Activated CD4-positive, alpha-beta T cell treated with anti-CD3 and anti-CD28 coated beads for 36 hours (primary cell): ENCODE measurements at regions not wholly inside any gene's neighbourhood (a gene's known extent, or its start where the extent isn't known, plus 50 kb on each side); places are given as distances from the start of the nearest gene placed in this dataset.

Source experiments
- ATAC-seq: fragments of 200-7000 bp; cut with Tn5 transposase; one replicate; pipeline ENCODE4 v1.10.0; 2021; ENCODE audit warnings: mild to moderate bottlenecking, moderate library complexity
- CTCF ChIA-PET: fragments of 350-600 bp; sonication (Branson Sonifier 250); formaldehyde crosslinking; loops from one replicate; lab custom pipeline; 2021; ENCODE audit warnings: antibody characterized with exemption; lab: Charles Lee
- POLR2A ChIA-PET: fragments of 350-600 bp; sonication (Branson Sonifier 250); formaldehyde crosslinking; loops from one replicate; lab custom pipeline; 2021; ENCODE audit warnings: antibody characterized with exemption, inconsistent platforms; lab: Charles Lee
- DNase-seq: peaks from one replicate; pipeline ENCODE4 v3.0.0-alpha.2; 2020
- H3K27ac Mint-ChIP-seq: one replicate; pipeline ENCODE4 v1.8.0; 2021; ENCODE audit warnings: mixed read lengths
- H3K27me3 Mint-ChIP-seq: one replicate; pipeline ENCODE4 v1.8.0; 2021; ENCODE audit warnings: mixed read lengths
- H3K36me3 Mint-ChIP-seq: one replicate; pipeline ENCODE4 v1.8.0; 2021; ENCODE audit warnings: low read depth, mixed read lengths
- H3K4me1 Mint-ChIP-seq: one replicate; pipeline ENCODE4 v1.8.0; 2021; ENCODE audit warnings: mixed read lengths
- H3K4me3 Mint-ChIP-seq: one replicate; pipeline ENCODE4 v1.8.0; 2021; ENCODE audit warnings: mild to moderate bottlenecking, moderate library complexity, mixed read lengths
- H3K9me3 Mint-ChIP-seq: one replicate; pipeline ENCODE4 v1.8.0; 2021; ENCODE audit warnings: low read depth, mixed read lengths
- intact Hi-C, 2 experiments: fragments of 100-400 bp; cut with DNase I in 1 of 2; cut with micrococcal nuclease in 1 of 2; formaldehyde crosslinking; loops; one replicate each; pipeline versions ENCODE4 v1.14.2 to v1.15.1; 2022 to 2024; cut with DNase I, micrococcal nuclease

DNA sequence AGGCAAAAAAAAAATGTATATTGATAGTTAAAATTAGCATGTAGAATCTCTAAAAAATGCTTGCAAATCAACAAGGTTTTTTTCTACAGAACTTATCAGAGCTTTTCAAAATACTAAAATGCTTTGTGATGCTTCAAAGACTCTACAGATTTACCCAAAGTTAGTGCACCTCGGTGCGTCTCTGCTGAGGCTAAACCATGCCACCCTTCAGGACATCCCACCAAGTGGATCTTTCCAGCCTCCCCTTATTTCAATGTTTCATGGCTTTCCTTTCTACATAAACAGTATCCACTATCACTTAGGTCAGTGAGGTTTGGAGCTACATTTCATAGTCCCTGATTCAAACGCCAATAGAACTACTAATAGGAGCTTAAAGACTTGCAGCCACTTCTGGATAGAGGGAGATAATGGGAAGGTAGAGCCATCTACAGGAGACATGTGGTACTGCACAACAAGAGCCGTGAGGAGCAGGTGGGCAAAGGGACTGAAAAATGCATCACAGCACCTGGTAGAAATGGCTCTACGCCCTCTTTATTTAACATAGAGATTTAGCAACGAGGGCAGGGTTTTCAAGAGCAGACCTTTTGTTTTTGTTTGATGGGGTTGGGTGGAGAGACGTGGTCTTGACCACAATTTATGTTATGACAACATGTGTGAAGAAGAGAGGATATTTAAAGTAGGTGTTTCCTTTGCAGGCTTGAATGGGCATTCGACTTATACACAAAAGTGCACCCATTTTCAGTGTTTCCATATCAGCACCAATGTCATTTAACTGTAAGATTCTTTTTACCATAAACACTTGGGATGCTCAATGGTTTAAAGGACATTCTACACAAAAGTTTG is 56.1 kb upstream of the SLC35G4 start:
- H3K27ac Mint-ChIP-seq: no peak overlapping the region
- CTCF ChIA-PET: interaction anchor here (0.6 to 2.3 kb wide), 16 partner anchors 9 to 993 kb away, joined by 3 to 18 read pairs (median 4); no protein-coding TSS in a partner anchor
- no peaks in the 10 kb centered on the region for H3K4me1 Mint-ChIP-seq
- ATAC-seq (peak; percentile 61), DNase-seq (peak; percentile 51)
- POLR2A ChIA-PET: no interaction called here
- H3K36me3 Mint-ChIP-seq: no peaks in the 10 kb centered on the region
- no peak overlapping the region for H3K4me3 Mint-ChIP-seq
- H3K9me3 Mint-ChIP-seq: no peaks in the 10 kb centered on the region
- H3K27me3 Mint-ChIP-seq: peaks cover 2% of the 10 kb centered on the region
- intact Hi-C loops: loop anchor here (1.0 to 5.0 kb wide), 5 partner anchors 243 to 1581 kb away; no protein-coding TSS in a partner anchor

DNA sequence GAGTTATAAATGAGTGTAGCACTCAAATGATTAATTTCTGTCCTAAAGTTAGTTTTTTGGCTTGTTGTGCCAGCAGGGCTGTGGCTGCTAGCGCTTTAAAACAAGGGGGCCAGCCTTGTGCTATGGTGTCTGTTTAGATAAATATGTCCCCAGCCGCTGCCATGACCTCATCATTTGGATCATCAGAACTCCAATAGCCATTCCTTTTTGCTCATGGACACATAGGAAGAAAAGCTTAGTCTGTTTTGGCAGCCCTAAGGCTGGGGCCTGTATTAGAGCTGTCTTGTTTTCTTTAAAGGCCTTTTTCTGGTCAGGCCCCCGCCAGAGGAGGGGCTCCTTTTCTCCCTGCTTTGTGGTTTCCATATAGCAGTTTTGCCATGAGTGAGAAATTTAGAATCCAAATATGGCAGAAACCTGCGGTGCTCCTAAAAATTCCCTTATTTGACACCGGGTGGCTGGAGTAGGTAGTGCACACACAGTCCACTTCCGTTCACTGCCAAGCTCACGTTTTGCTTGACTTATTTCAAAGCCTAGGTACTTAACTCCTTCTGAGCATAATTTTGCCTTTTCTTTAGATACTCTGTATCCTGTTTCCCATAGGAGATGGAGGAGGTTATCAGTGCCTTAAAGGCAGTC is 60.4 kb upstream of the SLC35G4 start:
- H3K27ac Mint-ChIP-seq: no peak overlapping the region
- ATAC-seq: no peak
- H3K27me3 Mint-ChIP-seq: no peaks in the 10 kb centered on the region
- no peaks in the 10 kb centered on the region for H3K36me3 Mint-ChIP-seq
- ChIA-PET CTCF (interaction anchor here (0.8 to 0.9 kb wide), 2 partner anchors 13 to 591 kb away, joined by 4 to 5 read pairs; no protein-coding TSS in a partner anchor), POLR2A (no interaction called here)
- peaks cover 3% of the 10 kb centered on the region for H3K9me3 Mint-ChIP-seq
- no peak for DNase-seq
- intact Hi-C loops: no loop called here
- no peaks in the 10 kb centered on the region for H3K4me1 Mint-ChIP-seq
- no peak overlapping the region for H3K4me3 Mint-ChIP-seq

DNA sequence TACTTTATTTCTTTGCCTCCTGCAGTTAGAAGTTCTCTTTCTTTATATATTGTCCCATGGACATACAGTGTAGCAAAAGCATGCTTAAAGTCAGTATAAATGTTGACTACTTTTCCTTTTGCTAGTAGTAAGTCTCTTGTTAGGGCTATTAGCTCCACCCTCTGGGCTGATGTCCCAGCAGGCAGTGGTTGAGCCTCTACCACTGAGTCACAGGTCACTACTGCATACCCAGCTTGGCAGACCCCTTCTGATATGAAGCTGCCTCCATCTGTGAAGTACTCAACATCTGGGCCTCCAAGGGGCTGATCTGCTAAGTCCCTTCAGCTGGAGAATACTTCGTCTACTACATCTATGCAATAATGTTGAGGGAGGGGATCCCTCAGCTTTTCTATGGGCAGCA is 61.0 kb upstream of the SLC35G4 start:
- CTCF ChIA-PET: interaction anchor here (0.9 kb wide), 1 partner anchor 14 kb away, joined by 4 read pairs; no protein-coding TSS in a partner anchor
- H3K27me3 Mint-ChIP-seq: no peaks in the 10 kb centered on the region
- intact Hi-C loops: no loop called here
- no peak for DNase-seq
- no peaks in the 10 kb centered on the region for H3K36me3 Mint-ChIP-seq
- H3K4me3 Mint-ChIP-seq: no peak overlapping the region
- peaks cover 7% of the 10 kb centered on the region for H3K9me3 Mint-ChIP-seq
- H3K27ac Mint-ChIP-seq: no peak overlapping the region
- H3K4me1 Mint-ChIP-seq: no peaks in the 10 kb centered on the region
- no peak for ATAC-seq
- POLR2A ChIA-PET: no interaction called here

DNA sequence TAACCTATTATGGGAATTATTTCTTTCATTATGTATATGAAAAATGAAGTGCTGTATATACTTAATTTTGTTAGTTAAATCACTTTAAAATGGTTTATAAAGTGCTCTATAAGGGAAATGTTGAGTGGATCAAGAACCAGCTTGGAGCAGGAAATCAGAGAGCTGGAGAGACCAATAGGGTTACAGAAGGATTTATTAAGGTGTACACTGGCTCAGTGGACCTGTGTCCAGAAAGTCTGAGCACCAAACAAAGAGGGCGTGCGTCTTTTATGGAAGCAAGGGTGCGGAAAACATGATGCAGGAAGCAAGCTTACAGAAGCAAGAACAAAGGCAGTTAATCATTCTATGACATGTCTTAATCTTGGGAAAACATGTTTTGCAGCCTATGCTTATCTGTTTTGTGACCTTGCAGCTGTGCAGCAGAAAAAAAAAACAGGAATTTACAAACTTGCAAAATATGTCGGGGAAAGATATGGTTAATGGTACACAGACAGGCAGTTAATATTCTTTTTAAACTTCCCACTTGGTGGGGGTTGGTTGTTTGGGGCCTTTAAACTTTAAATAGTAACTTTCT is 65.2 kb upstream of the SLC35G4 start:
- intact Hi-C loops: no loop called here
- no peak for DNase-seq
- POLR2A ChIA-PET: no interaction called here
- no peak overlapping the region for H3K4me3 Mint-ChIP-seq
- H3K9me3 Mint-ChIP-seq: peaks cover 9% of the 10 kb centered on the region
- H3K27me3 Mint-ChIP-seq: no peaks in the 10 kb centered on the region
- no peak for ATAC-seq
- no peaks in the 10 kb centered on the region for H3K36me3 Mint-ChIP-seq
- H3K4me1 Mint-ChIP-seq: no peaks in the 10 kb centered on the region
- CTCF ChIA-PET: no interaction called here
- no peak overlapping the region for H3K27ac Mint-ChIP-seq

DNA sequence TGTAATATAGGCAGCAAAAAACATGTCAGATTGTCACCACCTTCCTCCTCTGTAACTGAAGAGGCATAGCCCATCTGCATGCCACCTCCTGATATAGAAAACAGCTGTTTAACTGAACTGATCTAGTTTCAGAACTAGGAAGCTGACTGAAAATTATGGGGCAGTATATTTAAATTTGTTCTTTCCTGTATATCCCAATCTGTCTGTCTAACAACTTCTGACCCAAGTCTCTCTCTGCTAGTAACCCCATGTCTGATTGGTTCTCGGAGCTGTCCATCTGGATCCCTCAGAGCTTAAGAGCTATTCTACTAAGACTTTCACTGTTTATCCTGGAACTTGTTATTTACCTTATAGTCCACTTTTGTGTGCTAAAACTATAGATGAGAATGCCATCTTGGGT is 68.2 kb upstream of the SLC35G4 start:
- Mint-ChIP-seq H3K9me3 (peaks cover 9% of the 10 kb centered on the region), H3K4me1 (no peaks in the 10 kb centered on the region), H3K4me3 (no peak overlapping the region), H3K27me3 (no peaks in the 10 kb centered on the region), H3K36me3 (no peaks in the 10 kb centered on the region), H3K27ac (no peak overlapping the region)
- CTCF ChIA-PET: interaction anchor here (0.7 to 2.9 kb wide), 4 partner anchors 12 to 1571 kb away, joined by 3 to 18 read pairs (median 5); no protein-coding TSS in a partner anchor
- intact Hi-C loops: no loop called here
- ATAC-seq (no peak), DNase-seq (no peak)
- POLR2A ChIA-PET: no interaction called here

DNA sequence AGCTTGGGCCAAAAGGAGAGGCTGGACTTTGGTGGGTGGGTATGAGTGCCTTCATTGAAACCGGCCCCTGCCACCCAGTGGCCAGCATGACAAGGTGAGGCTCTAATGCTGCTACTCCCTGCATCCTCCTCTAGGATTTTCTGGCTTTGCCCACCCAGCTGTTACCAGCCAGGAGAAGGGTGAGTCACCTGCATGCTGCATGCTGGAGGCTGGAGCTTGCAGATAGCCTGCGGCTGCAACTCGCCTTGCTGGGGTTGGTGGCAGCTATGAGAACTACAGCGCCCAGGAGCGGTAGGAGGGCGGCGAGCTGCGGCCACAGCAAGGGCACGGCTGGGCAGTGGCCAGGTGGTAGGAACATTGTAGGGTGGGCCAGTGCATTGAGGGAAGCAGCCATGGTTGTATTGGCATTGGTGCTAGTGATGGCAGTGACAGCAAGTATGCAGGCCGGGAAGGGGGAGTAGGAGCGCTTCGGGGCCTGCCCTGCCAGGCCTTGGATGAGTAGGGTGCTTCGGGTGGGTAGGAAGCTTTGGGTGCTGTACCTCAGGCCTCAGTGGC is 75.4 kb upstream of the SLC35G4 start:
- POLR2A ChIA-PET: no interaction called here
- no peaks in the 10 kb centered on the region for H3K9me3 Mint-ChIP-seq

DNA sequence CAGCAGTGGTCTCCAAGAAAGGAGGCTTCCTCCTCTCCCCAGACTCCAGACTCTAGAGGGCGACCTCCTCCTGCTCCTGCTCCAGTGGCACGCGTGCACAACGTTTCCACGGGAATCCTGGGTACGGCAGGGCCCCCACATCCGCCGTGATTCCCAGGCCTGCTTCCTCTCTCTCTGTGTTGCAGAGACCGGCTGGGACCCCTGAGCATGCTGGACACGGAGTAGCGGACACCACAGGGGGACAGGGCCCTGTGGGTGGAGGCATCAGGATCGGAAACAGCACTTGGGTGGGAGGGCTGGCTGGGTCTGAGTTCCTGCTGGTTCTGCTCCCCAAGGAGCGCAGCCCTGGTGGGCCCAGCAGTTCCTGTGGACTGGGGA is 75.9 kb upstream of the SLC35G4 start:
- intact Hi-C loops: no loop called here
- no peaks in the 10 kb centered on the region for H3K4me1 Mint-ChIP-seq
- H3K4me3 Mint-ChIP-seq: no peak overlapping the region
- no peak overlapping the region for H3K27ac Mint-ChIP-seq
- ATAC-seq: no peak
- CTCF ChIA-PET: no interaction called here
- no peaks in the 10 kb centered on the region for H3K27me3 Mint-ChIP-seq
- H3K9me3 Mint-ChIP-seq: no peaks in the 10 kb centered on the region
- POLR2A ChIA-PET: no interaction called here
- no peak for DNase-seq
- no peaks in the 10 kb centered on the region for H3K36me3 Mint-ChIP-seq

More for the DNA sequence above, 75.4 kb upstream of the SLC35G4 start:
- Mint-ChIP-seq H3K4me3 (no peak overlapping the region), H3K4me1 (no peaks in the 10 kb centered on the region), H3K27me3 (no peaks in the 10 kb centered on the region), H3K36me3 (no peaks in the 10 kb centered on the region), H3K27ac (no peak overlapping the region)
- CTCF ChIA-PET: no interaction called here
- intact Hi-C loops: no loop called here
- no peak for DNase-seq
- no peak for ATAC-seq

DNA sequence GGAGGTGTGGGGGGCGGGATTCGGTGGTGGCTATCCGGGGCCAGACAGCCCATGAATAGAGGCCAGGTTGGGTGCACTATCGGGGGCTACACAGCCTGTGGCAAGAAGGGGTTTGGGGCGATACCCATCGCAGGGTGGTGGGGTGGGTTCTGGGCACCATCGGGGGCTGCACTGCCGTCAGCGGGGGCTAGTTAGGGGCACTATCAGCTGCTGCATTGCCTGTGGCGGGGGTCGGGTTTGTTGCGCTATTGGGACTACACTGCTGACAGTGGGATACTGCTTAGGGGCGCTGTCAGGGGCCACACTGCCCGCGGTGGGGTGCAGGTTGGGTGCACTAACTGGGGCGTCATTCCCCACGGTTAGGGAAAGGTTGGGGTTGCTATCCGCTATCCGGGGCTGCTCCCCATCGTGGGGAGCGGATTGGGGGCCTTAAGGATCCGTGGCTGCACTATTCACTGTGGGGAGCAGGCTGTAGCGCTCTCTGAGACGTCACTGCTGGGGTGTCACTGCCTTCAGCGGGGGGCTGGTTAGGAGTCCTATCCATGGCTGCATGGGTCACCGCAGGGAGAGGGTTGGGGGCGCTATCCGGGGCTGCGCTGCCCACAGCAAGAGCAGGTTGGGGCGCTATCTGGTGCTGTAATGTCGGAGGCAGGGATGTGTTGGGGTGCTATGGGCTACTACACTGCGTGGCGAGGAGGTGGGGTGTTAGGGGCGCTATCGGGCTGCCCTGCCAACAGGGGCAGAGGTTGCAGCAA is 76.5 kb upstream of the SLC35G4 start:
- Mint-ChIP-seq H3K27me3 (no peaks in the 10 kb centered on the region), H3K9me3 (no peaks in the 10 kb centered on the region), H3K27ac (no peak overlapping the region), H3K4me3 (no peak overlapping the region), H3K4me1 (no peaks in the 10 kb centered on the region), H3K36me3 (no peaks in the 10 kb centered on the region)
- ATAC-seq (no peak), DNase-seq (no peak)
- intact Hi-C loops: no loop called here
- POLR2A ChIA-PET: no interaction called here
- CTCF ChIA-PET: no interaction called here

DNA sequence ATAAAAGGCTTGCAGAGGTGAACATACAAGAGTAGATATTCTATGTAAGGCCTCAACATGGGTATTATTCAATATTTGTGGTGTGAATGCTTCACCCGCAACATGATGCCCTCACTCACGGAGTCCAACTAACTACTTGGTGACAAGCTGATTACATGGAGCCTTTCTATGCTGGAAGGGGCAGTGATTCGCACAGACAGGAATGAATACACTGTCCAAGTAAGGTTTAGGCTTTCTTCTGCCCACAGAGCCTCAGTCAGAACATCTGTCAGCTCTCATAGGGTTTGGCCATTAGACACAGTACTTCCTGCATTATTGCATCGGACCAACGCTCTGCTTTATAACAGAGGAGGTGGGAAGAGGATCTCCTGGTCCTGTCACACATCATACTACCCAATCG is 80.3 kb upstream of the SLC35G4 start:
- H3K4me3 Mint-ChIP-seq: no peak overlapping the region
- H3K4me1 Mint-ChIP-seq: no peaks in the 10 kb centered on the region
- DNase-seq (no peak), ATAC-seq (no peak)
- ChIA-PET POLR2A (no interaction called here), CTCF (no interaction called here)
- no peaks in the 10 kb centered on the region for H3K9me3 Mint-ChIP-seq
- intact Hi-C loops: loop anchor here in 1 of 2 experiments (10.0 kb wide), 1 partner anchor 224 kb away; no protein-coding TSS in a partner anchor
- H3K27ac Mint-ChIP-seq: no peak overlapping the region
- no peaks in the 10 kb centered on the region for H3K36me3 Mint-ChIP-seq
- no peaks in the 10 kb centered on the region for H3K27me3 Mint-ChIP-seq

DNA sequence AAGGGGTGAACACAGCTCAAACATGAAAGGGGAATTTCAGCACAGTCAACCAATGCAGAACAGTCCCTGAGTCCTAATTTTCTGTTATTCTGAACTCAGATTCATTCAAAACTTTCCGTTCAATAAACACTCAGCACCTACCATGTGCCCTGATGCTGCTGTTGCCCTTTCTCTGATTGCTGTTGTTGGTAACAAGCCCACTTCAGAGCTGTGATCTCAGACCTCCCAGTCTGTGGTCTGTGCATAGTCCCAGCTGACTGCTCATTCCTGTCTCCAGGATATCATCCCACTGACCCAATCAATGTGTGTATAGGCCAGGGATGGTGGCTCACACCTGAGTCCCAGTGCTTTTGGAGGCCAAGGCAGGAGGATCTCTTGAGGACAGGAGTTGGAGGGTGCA is 82.7 kb upstream of the SLC35G4 start:
- CTCF ChIA-PET: interaction anchor here (0.6 kb wide), 1 partner anchor 493 kb away, joined by 3 read pairs; no protein-coding TSS in a partner anchor
- DNase-seq (no peak), ATAC-seq (no peak)
- intact Hi-C loops: loop anchor here in 1 of 2 experiments (10.0 kb wide), 1 partner anchor 222 kb away; no protein-coding TSS in a partner anchor
- POLR2A ChIA-PET: interaction anchor here (0.7 kb wide), 1 partner anchor 10 kb away, joined by 3 read pairs; no protein-coding TSS in a partner anchor
- Mint-ChIP-seq H3K4me1 (no peaks in the 10 kb centered on the region), H3K9me3 (no peaks in the 10 kb centered on the region), H3K4me3 (no peak overlapping the region), H3K27ac (no peak overlapping the region), H3K36me3 (no peaks in the 10 kb centered on the region), H3K27me3 (no peaks in the 10 kb centered on the region)
